ENCODE measurements at regions not wholly inside any gene's neighbourhood (a gene's known extent, or its start where the extent isn't known, plus 50 kb on each side); places are given as distances from the start of the nearest gene placed in this dataset.
"Not testable (repeated sequence)": the region's sequence is repeated elsewhere in the genome, so short reads cannot be mapped to it uniquely, and the experiment has no call there.

DNA sequence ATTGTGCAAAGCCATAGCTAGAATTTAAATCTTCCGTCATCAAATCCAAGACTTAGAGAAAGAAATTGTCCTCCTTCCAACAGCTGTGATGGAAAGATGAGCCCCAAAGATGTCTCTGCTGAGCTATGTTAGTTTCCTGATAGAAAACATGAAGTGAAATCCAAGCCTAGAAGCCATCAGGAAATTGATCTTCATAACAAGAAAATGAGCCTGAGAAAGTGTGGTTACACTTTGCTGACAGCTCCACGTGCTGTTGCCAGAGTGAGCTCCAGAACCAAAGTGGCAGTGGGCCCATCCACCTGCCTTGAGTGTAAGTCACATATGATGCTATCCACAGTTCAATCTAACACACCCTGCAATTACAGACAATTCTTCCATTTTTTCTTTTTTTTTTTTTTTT lies 58.0 kb upstream of the UBASH3B start:
- H3K36me3 ChIP-seq, result no peaks in the 10 kb centered on the region
- no peak for DNase-seq
- H3K4me3 ChIP-seq (ENCODE audit: low read depth, low read length), result no peak overlapping the region
- H3K27ac ChIP-seq, result no peak overlapping the region
- H3K9me3 ChIP-seq (ENCODE audit: severe bottlenecking), result no peaks in the 10 kb centered on the region
- TF ChIP-seq CTCF (IDR thresholded peaks at IDR 0.05; ENCODE audit: low read depth, low read length), result no peak
- H3K27me3 ChIP-seq (ENCODE audit: insufficient read depth, low read depth, severe bottlenecking), result peaks cover 47% of the 10 kb centered on the region

- H3K9me3 ChIP-seq (ENCODE audit: severe bottlenecking), result no peaks in the 10 kb centered on the region
- no peak overlapping the region for H3K4me3 ChIP-seq (ENCODE audit: low read depth, low read length)
- no peaks in the 10 kb centered on the region for H3K36me3 ChIP-seq
- H3K27me3 ChIP-seq (ENCODE audit: insufficient read depth, low read depth, severe bottlenecking), result peaks cover 52% of the 10 kb centered on the region
- H3K27ac ChIP-seq, result no peak overlapping the region
- no peak for TF ChIP-seq CTCF (IDR thresholded peaks at IDR 0.05; ENCODE audit: low read depth, low read length)
- no peak for DNase-seq
Measured at GRCh38 chr11:122594986-122595645, 60.4 kb upstream of the UBASH3B start.

DNA sequence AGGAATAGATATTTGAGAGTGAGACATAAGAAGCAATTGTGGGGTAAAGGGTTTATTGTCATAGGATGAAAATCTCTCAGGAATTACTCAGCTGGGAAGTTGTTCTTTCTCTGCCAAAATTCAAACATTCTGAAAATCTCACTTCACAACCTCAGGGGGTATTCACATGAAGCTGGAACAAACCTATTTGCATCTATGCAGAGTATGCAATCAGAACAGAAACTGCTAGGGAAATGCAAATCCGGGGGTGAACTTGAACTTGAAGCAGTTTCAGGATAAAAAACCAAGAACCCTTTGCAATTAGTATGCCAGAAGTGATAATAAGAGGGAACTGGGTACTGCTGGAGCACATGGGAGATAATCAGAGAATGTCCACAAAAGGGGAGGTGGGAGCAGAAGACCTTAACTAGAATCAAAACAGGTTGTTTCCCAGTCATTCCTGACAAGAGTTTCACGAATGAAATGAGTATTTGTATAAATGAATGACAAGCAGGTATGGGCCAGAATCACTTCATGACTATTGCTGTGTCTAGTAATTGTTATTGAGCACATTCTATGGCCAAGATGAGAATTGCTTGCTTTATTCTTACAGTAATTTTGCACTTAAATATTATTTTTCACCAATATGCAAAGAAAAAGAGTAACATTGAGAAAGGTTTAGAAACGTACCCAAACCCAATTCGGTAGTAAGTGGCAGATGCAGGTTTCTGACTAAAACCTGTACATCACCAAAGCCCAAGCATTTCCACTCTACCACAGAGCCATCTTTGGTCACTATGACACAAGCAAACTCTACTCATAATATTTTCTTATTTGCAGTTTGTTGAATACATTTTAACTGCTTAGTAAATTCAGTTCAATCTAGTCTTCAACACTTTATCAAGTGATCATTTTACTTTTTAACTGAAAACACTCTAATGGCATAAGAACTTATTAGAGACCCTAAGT lies 61.8 kb upstream of the UBASH3B start:
- no peak for TF ChIP-seq CTCF (IDR thresholded peaks at IDR 0.05; ENCODE audit: low read depth, low read length)
- Histone ChIP-seq H3K27me3 (ENCODE audit: insufficient read depth, low read depth, severe bottlenecking) (peaks cover 59% of the 10 kb centered on the region), H3K9me3 (ENCODE audit: severe bottlenecking) (no peaks in the 10 kb centered on the region), H3K36me3 (no peaks in the 10 kb centered on the region), H3K27ac (no peak overlapping the region), H3K4me3 (ENCODE audit: low read depth, low read length) (no peak overlapping the region)
- no peak for DNase-seq

DNA sequence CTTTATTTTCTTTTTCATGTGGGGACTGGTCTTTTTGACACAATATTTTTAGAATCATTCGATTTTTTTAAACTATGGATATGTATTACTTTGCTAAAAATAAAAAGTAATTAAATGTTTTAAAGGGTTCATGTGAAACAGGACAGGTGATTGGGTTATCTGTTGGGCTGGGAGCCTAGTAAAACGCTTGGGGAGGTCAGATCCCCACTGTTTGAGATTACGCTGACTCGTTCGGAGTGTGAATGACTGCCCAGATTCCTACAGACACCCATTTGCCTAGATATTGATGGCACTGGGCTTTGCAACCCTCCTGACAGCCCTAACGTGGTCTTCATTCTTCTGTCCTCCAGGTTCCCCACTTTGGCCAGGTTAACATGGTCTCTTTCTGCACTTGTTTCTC lies 62.9 kb upstream of the UBASH3B start:
- no peak overlapping the region for H3K4me3 ChIP-seq (ENCODE audit: low read depth, low read length)
- H3K36me3 ChIP-seq, result no peaks in the 10 kb centered on the region
- DNase-seq, result no peak
- peaks cover 3% of the 10 kb centered on the region for H3K9me3 ChIP-seq (ENCODE audit: severe bottlenecking)
- no peak for TF ChIP-seq CTCF (IDR thresholded peaks at IDR 0.05; ENCODE audit: low read depth, low read length)
- H3K27ac ChIP-seq, result no peak overlapping the region
- peaks cover 59% of the 10 kb centered on the region for H3K27me3 ChIP-seq (ENCODE audit: insufficient read depth, low read depth, severe bottlenecking)

DNA sequence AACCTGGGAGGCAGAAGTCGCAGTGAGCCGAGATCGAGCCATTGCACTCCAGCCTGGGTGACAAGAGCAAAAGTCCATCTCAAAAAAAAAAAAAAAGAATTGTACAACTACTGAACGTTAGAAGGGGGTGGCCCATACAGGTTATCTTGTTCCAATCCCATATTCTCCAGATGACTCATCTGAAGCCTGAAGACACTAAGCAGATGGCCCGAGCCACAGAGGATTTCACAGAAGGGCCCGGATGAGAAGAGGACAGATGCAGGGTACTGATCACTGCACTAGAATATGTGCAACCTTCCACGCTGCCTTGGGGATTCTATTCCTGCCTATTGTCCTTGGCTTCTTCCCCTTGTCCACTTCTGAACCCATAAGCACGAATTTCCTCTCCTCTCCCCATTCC lies 70.9 kb upstream of the UBASH3B start:
- DNase-seq, result no peak

GRCh38 chr11:122580071-122580470 lies 75.5 kb upstream of the UBASH3B start:
- H3K27ac ChIP-seq, DNase-seq: not testable (repeated sequence)

More for the DNA sequence above, 70.9 kb upstream of the UBASH3B start:
- no peak for TF ChIP-seq CTCF (IDR thresholded peaks at IDR 0.05; ENCODE audit: low read depth, low read length)
- no peak overlapping the region for H3K4me3 ChIP-seq (ENCODE audit: low read depth, low read length)
- H3K27me3 ChIP-seq (ENCODE audit: insufficient read depth, low read depth, severe bottlenecking), result peaks cover 23% of the 10 kb centered on the region
- peaks cover 5% of the 10 kb centered on the region for H3K9me3 ChIP-seq (ENCODE audit: severe bottlenecking)
- no peak overlapping the region for H3K27ac ChIP-seq
- H3K36me3 ChIP-seq, result no peaks in the 10 kb centered on the region

More at GRCh38 chr11:122580071-122580470, 75.5 kb upstream of the UBASH3B start:
- H3K9me3 ChIP-seq (ENCODE audit: severe bottlenecking); H3K36me3 ChIP-seq; H3K4me3 ChIP-seq (ENCODE audit: low read depth, low read length): not testable (repeated sequence)
- peaks cover 15% of the 10 kb centered on the region for H3K27me3 ChIP-seq (ENCODE audit: insufficient read depth, low read depth, severe bottlenecking)
